T-helper 2 cell treated with Interferon-gamma antibody and Interleukin-4, amounts not matched to agents 5 μg/mL and 100 μg/mL, for 36 hours (primary cell): ENCODE measurements at regions not wholly inside any gene's neighbourhood (a gene's known extent, or its start where the extent isn't known, plus 50 kb on each side); places are given as distances from the start of the nearest gene placed in this dataset.

Experiments used
- DNase-seq: peaks from one replicate; pipeline ENCODE4 v3.0.0; 2021; ENCODE audit warnings: low spot score
- H3K27ac Mint-ChIP-seq: one replicate; pipeline ENCODE4 v1.8.0; 2021; ENCODE audit warnings: mild to moderate bottlenecking, mixed read lengths
- H3K27me3 Mint-ChIP-seq: one replicate; pipeline ENCODE4 v1.8.0; 2021; ENCODE audit warnings: low read depth, mixed read lengths
- H3K36me3 Mint-ChIP-seq: one replicate; pipeline ENCODE4 v1.8.0; 2021; ENCODE audit warnings: low read depth, mixed read lengths
- H3K4me1 Mint-ChIP-seq: one replicate; pipeline ENCODE4 v1.8.0; 2021; ENCODE audit warnings: low read depth, mixed read lengths
- H3K4me3 Mint-ChIP-seq: one replicate; pipeline ENCODE4 v1.8.0; 2022; ENCODE audit warnings: mild to moderate bottlenecking, moderate library complexity, mixed read lengths
- H3K9me3 Mint-ChIP-seq: one replicate; pipeline ENCODE4 v1.8.0; 2021; ENCODE audit warnings: mixed read lengths

GRCh38 chr6:8674126-8674525 lies 238.8 kb upstream of the SLC35B3 start:
- Mint-ChIP-seq H3K36me3 (no peaks in the 10 kb centered on the region), H3K27ac (no peak overlapping the region), H3K4me1 (no peaks in the 10 kb centered on the region), H3K9me3 (peaks cover 6% of the 10 kb centered on the region), H3K4me3 (no peak overlapping the region), H3K27me3 (no peaks in the 10 kb centered on the region)
- no peak for DNase-seq

GRCh38 chr6:8672882-8673281 lies 237.5 kb upstream of the SLC35B3 start:
- Mint-ChIP-seq H3K27me3 (no peaks in the 10 kb centered on the region), H3K27ac (no peak overlapping the region), H3K4me1 (no peaks in the 10 kb centered on the region), H3K4me3 (no peak overlapping the region), H3K9me3 (peaks cover 5% of the 10 kb centered on the region), H3K36me3 (no peaks in the 10 kb centered on the region)
- no peak for DNase-seq

GRCh38 chr6:8670792-8671191 lies 235.4 kb upstream of the SLC35B3 start:
- H3K4me3 Mint-ChIP-seq: no peak overlapping the region

GRCh38 chr6:8664700-8665099 lies 229.4 kb upstream of the SLC35B3 start:
- H3K9me3 Mint-ChIP-seq: no peaks in the 10 kb centered on the region
- H3K27me3 Mint-ChIP-seq: no peaks in the 10 kb centered on the region
- DNase-seq: no peak
- H3K4me1 Mint-ChIP-seq: no peaks in the 10 kb centered on the region
- no peak overlapping the region for H3K4me3 Mint-ChIP-seq
- no peaks in the 10 kb centered on the region for H3K36me3 Mint-ChIP-seq
- H3K27ac Mint-ChIP-seq: no peak overlapping the region

More at GRCh38 chr6:8670792-8671191, 235.4 kb upstream of the SLC35B3 start:
- Mint-ChIP-seq H3K27me3 (no peaks in the 10 kb centered on the region), H3K9me3 (no peaks in the 10 kb centered on the region), H3K4me1 (no peaks in the 10 kb centered on the region), H3K36me3 (no peaks in the 10 kb centered on the region), H3K27ac (no peak overlapping the region)
- DNase-seq: no peak

GRCh38 chr6:8664070-8664469 lies 228.7 kb upstream of the SLC35B3 start:
- no peaks in the 10 kb centered on the region for H3K27me3 Mint-ChIP-seq
- H3K9me3 Mint-ChIP-seq: no peaks in the 10 kb centered on the region
- no peaks in the 10 kb centered on the region for H3K36me3 Mint-ChIP-seq
- H3K4me1 Mint-ChIP-seq: no peaks in the 10 kb centered on the region
- H3K27ac Mint-ChIP-seq: no peak overlapping the region
- DNase-seq: no peak
- H3K4me3 Mint-ChIP-seq: no peak overlapping the region

GRCh38 chr6:8659404-8660189 lies 224.3 kb upstream of the SLC35B3 start:
- H3K27ac Mint-ChIP-seq: no peak overlapping the region
- H3K9me3 Mint-ChIP-seq: no peaks in the 10 kb centered on the region
- no peaks in the 10 kb centered on the region for H3K36me3 Mint-ChIP-seq
- no peaks in the 10 kb centered on the region for H3K27me3 Mint-ChIP-seq
- no peak for DNase-seq
- H3K4me3 Mint-ChIP-seq: no peak overlapping the region
- H3K4me1 Mint-ChIP-seq: no peaks in the 10 kb centered on the region

- H3K27ac Mint-ChIP-seq: no peak overlapping the region
- H3K36me3 Mint-ChIP-seq: no peaks in the 10 kb centered on the region
- H3K4me3 Mint-ChIP-seq: no peak overlapping the region
- DNase-seq: no peak
- no peaks in the 10 kb centered on the region for H3K9me3 Mint-ChIP-seq
- no peaks in the 10 kb centered on the region for H3K4me1 Mint-ChIP-seq
- H3K27me3 Mint-ChIP-seq: no peaks in the 10 kb centered on the region
These were observed 223.1 kb upstream of the SLC35B3 start for GRCh38 chr6:8658416-8658815.

GRCh38 chr6:8657522-8657921 lies 222.2 kb upstream of the SLC35B3 start:
- no peaks in the 10 kb centered on the region for H3K4me1 Mint-ChIP-seq
- H3K27ac Mint-ChIP-seq: no peak overlapping the region
- H3K4me3 Mint-ChIP-seq: no peak overlapping the region
- no peak for DNase-seq
- H3K27me3 Mint-ChIP-seq: no peaks in the 10 kb centered on the region
- H3K9me3 Mint-ChIP-seq: no peaks in the 10 kb centered on the region
- no peaks in the 10 kb centered on the region for H3K36me3 Mint-ChIP-seq

GRCh38 chr6:8655670-8656454 lies 220.5 kb upstream of the SLC35B3 start:
- no peaks in the 10 kb centered on the region for H3K36me3 Mint-ChIP-seq
- no peaks in the 10 kb centered on the region for H3K4me1 Mint-ChIP-seq
- no peak for DNase-seq
- no peak overlapping the region for H3K27ac Mint-ChIP-seq
- H3K4me3 Mint-ChIP-seq: no peak overlapping the region
- no peaks in the 10 kb centered on the region for H3K9me3 Mint-ChIP-seq
- H3K27me3 Mint-ChIP-seq: no peaks in the 10 kb centered on the region

- Mint-ChIP-seq H3K36me3 (no peaks in the 10 kb centered on the region), H3K4me3 (no peak overlapping the region), H3K9me3 (peaks cover 3% of the 10 kb centered on the region), H3K27ac (no peak overlapping the region), H3K4me1 (no peaks in the 10 kb centered on the region), H3K27me3 (no peaks in the 10 kb centered on the region)
- DNase-seq: no peak
These were observed 217.4 kb upstream of the SLC35B3 start for GRCh38 chr6:8652710-8653109.

- no peaks in the 10 kb centered on the region for H3K4me1 Mint-ChIP-seq
- peaks cover 3% of the 10 kb centered on the region for H3K9me3 Mint-ChIP-seq
- no peak for DNase-seq
- H3K27me3 Mint-ChIP-seq: no peaks in the 10 kb centered on the region
- no peak overlapping the region for H3K27ac Mint-ChIP-seq
- no peaks in the 10 kb centered on the region for H3K36me3 Mint-ChIP-seq
- H3K4me3 Mint-ChIP-seq: no peak overlapping the region
These were observed 216.7 kb upstream of the SLC35B3 start for GRCh38 chr6:8651998-8652397.

GRCh38 chr6:8645212-8645611 lies 209.9 kb upstream of the SLC35B3 start:
- H3K9me3 Mint-ChIP-seq: peaks cover 20% of the 10 kb centered on the region
- H3K4me3 Mint-ChIP-seq: no peak overlapping the region
- no peak for DNase-seq
- no peak overlapping the region for H3K27ac Mint-ChIP-seq
- no peaks in the 10 kb centered on the region for H3K27me3 Mint-ChIP-seq
- H3K4me1 Mint-ChIP-seq: no peaks in the 10 kb centered on the region
- H3K36me3 Mint-ChIP-seq: no peaks in the 10 kb centered on the region

- H3K27ac Mint-ChIP-seq: no peak overlapping the region
- no peaks in the 10 kb centered on the region for H3K36me3 Mint-ChIP-seq
- no peaks in the 10 kb centered on the region for H3K4me1 Mint-ChIP-seq
- H3K27me3 Mint-ChIP-seq: no peaks in the 10 kb centered on the region
- DNase-seq: no peak
- H3K9me3 Mint-ChIP-seq: peaks cover 20% of the 10 kb centered on the region
- no peak overlapping the region for H3K4me3 Mint-ChIP-seq
These were observed 209.0 kb upstream of the SLC35B3 start for GRCh38 chr6:8644306-8644705.

GRCh38 chr6:8642854-8643253 lies 207.5 kb upstream of the SLC35B3 start:
- Mint-ChIP-seq H3K4me3 (no peak overlapping the region), H3K4me1 (no peaks in the 10 kb centered on the region)

More at GRCh38 chr6:8642854-8643253, 207.5 kb upstream of the SLC35B3 start:
- DNase-seq: no peak
- Mint-ChIP-seq H3K27ac (no peak overlapping the region), H3K36me3 (no peaks in the 10 kb centered on the region), H3K27me3 (no peaks in the 10 kb centered on the region), H3K9me3 (peaks cover 18% of the 10 kb centered on the region)
